H1 (cell line): ENCODE measurements at regions not wholly inside any gene's neighbourhood (a gene's known extent, or its start where the extent isn't known, plus 50 kb on each side); places are given as distances from the start of the nearest gene placed in this dataset.

Experiments used
- GABPA ChIP-seq: IDR thresholded peaks from 2 replicates; pipeline ENCODE4 v1.6.1; 2011; ENCODE audit warnings: mild to moderate bottlenecking, low read length, moderate library complexity, borderline replicate concordance; ENCODE audit not compliant: insufficient read depth
- HDAC2 ChIP-seq, 2 experiments: fragments of 300-600 bp in 1 of 2; sonication (generic) in 1 of 2; IDR thresholded peaks; 2 replicates each; pipeline ENCODE4 v1.6.1; 2011 to 2012; ENCODE audit warnings: low read depth in 2 of 2, low read length in 2 of 2, mild to moderate bottlenecking in 2 of 2, moderate library complexity in 2 of 2, borderline replicate concordance in 1 of 2, inconsistent platforms in 1 of 2
- TF ChIP-seq, protein P1 (sequence below): IDR thresholded peaks from 2 replicates; pipeline ENCODE4 v1.6.1; 2011; ENCODE audit warnings: low read depth, mild to moderate bottlenecking, low read length; ENCODE audit not compliant: insufficient read depth

GRCh38 chr11:96524475-96524874, 134.7 kb downstream of the JRKL start (continued):
- TF ChIP-seq HDAC2 (IDR thresholded peaks at IDR 0.05; ENCODE audit: borderline replicate concordance in 1 of 2, low read depth in 2 of 2, low read length in 2 of 2) (no peak), GABPA (no peak)
- TF ChIP-seq, protein P1, sequence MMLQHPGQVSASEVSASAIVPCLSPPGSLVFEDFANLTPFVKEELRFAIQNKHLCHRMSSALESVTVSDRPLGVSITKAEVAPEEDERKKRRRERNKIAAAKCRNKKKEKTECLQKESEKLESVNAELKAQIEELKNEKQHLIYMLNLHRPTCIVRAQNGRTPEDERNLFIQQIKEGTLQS, result no peak
